Kidney tubule cell (primary cell): ENCODE measurements at regions not wholly inside any gene's neighbourhood (a gene's known extent, or its start where the extent isn't known, plus 50 kb on each side); places are given as distances from the start of the nearest gene placed in this dataset.
"Not testable (repeated sequence)": the region's sequence is repeated elsewhere in the genome, so short reads cannot be mapped to it uniquely, and the experiment has no call there.

ENCODE experiments used
- DNase-seq: peaks from one replicate; pipeline ENCODE4 v3.0.0-alpha.2; 2018; ENCODE audit warnings: low spot score

DNA sequence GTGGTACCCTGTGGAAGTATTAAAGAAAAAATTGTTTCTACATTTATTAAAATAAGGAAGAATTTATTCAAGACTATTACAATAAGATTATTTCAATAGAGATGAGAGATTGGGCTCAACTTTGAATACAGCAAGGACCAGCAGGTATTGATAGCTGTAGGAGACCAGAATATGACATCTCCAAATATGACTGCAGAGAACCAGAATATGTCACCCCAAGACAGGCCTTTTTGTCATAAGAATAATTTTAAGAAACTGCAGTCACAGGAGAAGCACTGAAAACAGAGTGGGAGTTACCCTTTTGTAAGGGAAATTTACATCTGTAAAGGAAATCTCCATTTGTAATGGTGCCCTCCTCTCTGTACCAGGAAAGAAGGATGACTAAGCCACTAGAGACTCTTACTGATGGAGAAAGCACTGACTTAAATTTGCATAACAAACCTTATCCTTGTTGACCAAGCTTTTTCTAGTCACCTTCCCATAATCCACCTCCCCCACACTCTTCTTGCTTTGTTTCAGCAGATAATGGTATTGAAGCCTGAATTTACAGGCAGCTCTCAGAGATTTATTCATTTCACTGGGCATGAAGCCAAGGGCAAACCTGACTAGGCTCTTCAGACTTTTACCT, 145.1 kb upstream of the RMP24 start:
- DNase-seq, result no peak

DNA sequence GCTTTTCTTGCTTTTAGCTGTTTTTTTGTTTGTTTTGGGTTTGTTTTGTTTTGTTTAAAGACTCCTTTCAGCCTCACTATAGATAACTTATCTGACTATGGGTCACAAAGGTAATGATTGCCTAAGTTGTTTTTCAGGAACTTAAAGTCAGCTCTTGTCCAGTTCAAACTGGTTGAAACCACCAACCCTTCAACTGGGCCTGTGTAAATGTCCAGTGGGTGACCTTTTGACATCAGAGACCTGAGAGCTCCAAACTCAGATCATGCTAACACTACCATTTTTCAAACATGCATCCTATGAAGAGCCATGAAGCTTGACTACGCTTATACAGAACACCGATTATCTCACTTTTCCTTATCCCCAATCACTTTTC, 144.6 kb upstream of the RMP24 start:
- DNase-seq, result no peak

DNA sequence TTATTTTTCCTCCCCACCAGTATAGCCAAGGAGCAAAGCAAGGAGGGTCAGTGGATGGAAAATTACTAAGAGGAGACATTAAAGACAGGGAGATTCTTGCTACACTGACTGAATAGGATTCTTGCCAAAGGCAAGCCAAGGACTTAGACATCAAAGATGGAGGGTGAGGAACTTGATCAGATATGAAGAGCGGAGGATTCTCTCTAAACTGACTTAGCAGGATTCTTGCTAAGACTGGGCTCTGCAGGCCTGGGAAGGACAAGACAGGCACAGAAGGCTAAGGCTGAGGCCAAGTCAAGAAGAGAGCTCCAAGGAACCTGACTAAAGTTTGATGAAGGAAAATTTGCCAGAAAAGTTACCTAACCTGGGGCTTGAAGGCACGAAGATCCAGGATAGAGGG, 143.9 kb upstream of the RMP24 start:
- DNase-seq, result no peak

DNA sequence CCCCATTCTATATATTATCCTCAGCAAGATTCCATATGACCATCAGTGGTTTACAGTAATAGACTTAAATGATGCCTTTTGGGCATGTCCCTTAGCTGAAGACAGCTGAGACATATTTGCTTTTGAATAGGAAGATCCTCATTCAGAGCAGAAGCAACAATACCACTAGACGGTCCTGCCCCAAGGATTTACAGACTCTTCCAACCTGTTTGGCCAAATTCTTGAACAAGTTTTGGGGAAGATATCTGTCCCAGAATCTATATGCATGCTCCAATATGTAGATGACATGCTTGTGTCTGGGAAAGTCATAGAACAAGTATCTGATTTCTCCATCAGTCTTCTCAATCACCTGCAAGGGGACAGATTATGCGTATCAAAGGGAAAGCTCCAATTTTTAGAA, 137.1 kb upstream of the RMP24 start:
- DNase-seq, result no peak

DNA sequence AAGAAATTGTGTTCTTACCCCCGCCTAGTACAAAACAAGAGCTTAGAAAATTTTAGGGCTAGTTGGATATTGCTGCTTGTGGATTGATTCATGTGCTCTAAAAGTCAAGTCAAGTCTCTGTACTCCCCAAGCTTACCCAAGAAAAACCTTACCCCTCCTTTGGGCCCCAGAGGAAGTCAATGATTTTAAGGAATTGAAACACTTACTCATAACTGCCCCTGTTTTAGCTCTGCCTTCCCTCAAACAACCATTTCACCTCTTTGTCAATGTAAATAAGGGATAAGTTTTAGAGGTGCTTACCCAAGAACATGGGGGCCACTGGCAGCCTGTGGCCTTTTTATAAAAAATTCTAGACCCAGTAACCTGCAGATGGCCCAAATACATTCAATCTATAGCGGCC, 136.6 kb upstream of the RMP24 start:
- DNase-seq, result no peak

DNA sequence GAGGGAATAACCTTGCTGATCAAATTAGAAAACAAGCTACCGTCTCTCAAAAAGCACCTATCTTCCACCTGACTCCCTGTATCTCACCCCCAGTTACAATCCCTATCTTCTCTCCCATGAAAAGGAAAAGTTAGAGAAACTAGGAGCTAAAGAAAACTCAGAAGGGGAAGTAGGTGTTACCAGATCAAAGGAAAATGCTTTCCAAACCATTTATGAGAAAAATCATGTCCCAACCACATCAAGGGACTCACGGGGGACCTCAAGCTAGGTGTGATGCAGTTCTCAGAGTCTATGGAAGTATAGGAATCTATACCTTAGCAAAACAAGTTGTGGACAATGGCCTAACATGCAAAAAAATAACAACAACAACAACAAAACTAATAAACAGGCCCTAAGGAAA, 135.5 kb upstream of the RMP24 start:
- DNase-seq, result no peak

DNA sequence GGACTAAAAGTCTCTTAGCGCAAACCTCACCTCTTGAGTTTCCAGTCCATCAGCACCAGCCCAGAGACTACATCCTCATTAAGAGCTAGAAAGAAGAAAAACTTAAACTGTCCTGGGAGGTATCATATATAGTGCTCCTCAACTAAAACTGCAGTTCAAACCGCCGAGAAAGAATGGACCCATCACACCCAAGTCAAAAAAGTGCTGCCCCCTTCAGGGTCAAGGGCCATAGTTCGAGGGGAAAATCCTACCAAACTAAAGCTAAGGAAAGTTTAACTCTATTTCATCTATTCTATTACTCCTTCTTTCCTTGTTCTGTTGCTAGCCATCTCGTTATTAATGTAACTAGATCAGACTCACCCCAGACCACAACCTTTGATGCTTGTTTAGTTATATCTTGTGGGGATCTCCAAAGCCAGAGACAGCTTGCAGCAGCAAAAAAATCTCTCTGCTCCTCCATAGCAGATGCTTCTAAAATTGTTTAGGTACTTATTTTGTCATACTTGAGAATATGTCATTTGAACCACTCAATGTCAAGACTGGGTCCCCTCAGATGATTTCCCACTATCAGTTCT, 134.5 kb upstream of the RMP24 start:
- DNase-seq, result no peak

DNA sequence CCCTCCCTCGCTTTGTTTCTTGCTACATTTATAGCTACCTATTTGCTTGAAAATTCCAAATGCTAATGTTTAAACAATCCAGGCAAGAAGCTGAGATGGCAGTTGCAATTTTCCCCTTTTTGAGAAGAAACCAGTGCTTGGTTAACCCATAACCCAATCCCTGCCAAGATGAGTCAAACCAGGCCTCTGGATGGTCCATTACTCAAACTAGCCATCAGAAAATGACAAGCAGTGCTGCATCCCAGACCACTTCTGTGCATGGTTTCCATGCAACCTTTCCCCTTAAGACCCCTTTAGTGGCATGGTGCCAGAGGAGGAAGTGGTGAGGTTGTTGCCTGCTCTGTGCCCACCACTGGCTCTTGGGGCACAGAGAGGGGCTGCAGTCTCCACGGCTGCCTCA, 131.2 kb upstream of the RMP24 start:
- no peak for DNase-seq

DNA sequence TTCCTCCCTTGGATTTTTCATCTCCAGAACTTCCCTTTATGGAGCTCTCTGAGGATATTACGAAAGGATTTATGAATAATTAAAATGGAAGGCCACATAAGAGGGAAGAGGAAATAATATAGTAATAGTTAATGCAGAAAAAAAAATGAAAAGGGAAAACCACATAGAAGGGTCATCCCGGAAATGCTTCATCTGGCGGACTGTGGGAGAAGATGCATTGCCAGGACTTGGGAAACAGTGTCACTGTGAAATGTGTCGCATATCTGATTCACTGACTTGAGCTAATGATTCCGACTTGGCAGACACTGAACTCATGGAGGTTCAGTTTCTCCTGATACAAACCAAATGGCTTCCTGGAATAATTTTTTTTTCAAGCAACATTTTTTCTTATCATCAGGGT, 129.9 kb upstream of the RMP24 start:
- DNase-seq, result no peak

DNA sequence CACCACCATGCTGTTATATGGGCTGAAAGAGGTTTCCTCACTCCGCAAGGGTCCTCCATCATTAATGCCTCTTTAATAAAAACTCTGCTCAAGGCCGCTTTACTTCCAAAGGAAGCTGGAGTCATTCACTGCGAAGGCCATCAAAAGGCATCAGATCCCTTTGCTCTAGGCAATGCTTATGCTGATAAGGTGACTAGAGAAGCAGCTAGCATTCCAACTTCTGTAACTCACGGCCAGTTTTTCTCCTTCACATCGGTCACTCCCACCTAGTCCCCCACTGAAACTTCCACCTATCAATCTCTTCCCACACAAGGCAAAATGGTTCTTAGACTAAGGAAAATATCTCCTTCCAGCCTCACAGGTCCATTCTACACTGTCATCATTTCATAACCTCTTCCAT, 124.2 kb upstream of the RMP24 start:
- not testable (repeated sequence) for DNase-seq

DNA sequence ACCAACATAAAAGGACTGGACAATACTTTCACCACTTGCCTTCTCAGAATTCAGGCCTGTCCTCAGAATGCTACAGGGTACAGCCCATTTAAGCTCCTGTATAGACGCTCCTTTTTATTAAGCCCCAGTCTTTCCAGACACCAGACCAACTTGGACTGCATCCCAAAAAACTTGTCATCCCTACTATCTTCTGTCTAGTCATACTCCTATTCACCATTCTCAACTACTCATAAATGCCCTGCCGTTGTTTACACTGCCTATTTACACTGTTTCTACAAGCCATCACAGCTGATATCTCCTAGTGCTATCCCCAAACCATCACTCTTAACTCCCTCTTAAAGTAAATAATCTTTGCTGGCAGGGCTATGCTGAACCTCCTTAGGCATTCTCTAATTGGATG, 123.2 kb upstream of the RMP24 start:
- DNase-seq, result not testable (repeated sequence)

DNA sequence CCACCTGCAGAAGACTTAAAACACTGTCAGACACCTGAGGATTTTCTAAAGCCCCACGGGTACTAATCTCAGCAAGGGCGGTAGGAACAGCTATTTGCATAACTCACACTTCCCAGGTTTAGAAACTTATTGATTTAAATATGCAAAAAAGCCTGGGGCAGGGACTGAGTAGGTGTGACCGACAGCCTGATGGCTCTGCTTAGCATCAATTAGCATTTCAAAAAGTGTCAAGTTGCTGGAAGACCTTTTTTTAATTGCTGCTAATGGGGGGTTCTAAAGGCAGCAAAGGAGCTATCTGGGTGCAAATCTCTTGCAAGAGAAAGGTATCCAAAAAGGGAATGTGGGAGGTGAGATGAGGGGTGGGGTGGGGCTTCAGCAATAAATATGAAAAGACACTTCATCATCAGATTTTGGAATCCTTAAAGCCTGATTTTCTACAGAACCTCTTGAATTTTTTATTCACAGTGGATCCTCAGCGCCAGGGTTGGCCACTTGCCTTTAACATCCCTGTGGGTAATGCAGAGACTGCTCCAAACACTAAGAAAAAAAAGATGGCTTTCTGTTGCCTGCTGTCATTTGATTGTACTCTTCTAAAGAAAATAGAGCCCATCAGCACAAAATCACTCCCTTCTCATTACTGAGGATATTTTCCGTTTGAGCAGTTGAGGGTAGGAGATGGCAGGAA, 121.1 kb upstream of the RMP24 start:
- DNase-seq, result no peak

DNA sequence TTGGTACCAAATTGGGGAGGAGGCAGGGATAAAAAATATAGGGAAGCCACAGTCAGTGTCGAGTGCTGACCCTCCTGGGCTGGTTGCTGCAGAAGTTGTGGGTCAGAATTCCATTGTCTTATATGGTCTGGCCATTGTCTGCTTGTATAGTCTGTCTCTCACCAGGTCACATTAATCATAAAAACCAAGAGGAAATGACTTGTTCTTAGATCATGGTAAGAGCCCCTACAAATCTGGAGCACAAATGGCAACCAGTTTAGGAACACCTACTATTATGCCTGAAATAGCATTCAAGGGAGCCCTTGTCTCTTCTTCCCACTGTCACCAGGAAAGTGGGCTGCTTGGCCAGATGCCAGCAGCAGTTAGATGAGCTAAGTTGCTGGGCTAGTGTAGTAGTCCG, 119.7 kb upstream of the RMP24 start:
- DNase-seq, result no peak

DNA sequence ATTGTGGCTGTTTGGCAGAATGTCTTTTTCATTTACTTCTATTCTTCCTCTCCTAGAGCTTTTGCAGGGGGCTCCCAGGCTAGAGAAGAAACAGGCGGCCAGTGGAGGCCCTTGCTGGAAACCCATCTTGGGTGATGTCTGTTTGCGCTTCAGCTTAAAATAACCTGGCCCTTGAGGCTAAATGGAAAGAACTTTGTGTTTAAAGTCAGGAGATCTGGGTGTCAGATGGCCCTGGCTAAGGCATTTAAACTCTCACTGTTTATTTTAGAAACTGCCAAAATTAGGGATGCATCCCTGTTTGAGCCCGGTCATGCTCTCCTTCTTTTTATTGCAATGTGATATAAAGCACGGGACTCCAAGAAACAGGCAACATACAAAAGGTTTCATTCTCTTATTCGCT, 118.4 kb upstream of the RMP24 start:
- no peak for DNase-seq

DNA sequence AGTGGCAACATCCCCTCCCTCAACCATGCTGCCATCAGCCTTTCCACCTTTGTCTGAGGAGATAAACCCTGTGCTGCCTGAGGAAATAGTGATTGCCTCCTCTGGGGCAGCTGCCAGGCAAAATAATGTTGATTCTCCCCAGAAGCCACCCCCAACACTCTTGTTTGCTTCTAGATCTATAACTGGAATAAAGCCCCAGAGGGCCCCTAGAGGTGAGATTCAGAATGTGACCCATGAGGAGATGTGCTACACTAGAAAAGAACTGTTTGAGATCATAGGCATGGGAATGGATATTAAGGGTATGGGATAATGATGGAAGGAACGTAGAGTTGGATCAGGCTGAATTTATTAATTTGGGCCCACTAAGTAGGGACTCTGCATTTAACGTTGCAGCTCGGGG, 116.3 kb upstream of the RMP24 start:
- no peak for DNase-seq

DNA sequence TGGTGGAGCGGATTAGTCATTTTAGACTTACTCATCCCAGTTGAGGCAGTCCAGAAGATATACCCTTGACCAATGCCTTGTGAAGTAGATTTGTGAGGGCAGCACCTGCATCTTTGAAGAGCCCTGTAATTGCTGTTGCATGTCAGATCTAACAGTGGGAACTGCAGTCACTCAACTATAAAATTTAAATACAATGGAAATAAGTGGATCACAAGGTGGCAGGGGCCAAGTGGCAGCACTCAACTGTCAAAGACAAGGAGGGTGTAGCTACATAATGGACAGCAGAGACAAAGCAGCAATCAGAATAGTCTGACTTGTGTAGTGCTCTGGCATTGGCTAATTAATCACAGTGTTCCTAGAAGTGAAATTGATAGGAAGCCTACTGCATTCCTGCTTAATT, 115.8 kb upstream of the RMP24 start:
- peak; percentile 10 for DNase-seq

DNA sequence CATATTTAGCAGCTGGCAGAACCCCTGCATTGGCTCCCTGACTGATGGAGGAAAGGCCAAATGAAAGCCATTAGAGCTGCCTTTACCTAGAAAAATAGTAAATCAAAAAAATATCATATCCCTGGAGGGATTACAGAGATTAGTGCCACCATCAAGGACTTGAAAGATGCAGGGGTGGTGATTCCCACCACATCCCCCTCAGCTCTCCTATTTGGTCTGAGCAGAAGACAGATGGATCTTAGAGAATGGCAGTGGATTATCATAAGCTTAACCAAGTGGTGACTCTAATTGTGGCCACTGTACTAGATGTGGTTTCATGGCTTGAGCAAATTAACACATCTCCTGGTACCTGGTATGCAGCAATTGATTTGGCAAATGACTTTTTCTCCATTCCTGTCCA, 114.9 kb upstream of the RMP24 start:
- DNase-seq, result not testable (repeated sequence)

DNA sequence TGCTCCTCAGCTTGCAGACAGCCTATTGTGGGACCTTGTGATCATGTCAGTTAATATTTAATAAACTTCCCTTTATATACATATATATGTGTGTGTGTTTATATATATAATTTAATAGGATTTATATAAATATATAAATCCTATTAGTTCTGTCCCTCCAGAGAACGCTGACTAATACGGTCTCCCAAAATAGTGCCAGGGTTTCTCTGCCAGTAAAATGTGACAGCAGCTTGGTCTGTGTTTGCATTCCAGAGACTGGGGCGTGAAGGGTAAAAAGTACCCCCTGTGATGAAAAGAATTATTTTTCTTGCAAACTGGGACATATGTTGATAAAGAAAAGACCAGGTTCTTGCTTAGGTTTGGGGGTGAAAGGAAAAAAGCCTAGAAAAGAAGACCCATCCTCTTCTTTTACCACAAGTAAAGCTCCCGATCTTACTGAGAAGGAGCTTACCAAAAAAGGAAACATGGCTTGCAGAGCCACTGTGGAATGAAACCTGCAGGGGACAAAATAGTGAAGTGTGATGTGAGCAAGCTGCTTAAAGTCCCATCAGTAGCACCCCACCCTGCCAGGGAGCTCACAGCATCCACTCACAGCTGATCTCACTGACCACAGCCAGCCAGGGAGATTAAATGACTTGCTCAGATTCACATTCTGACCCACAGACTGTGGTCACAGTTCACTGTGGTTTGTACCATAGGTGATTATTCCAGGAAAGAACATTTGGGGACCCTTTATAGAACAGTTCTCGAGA, 110.9 kb upstream of the RMP24 start:
- peak; percentile 49 for DNase-seq

DNA sequence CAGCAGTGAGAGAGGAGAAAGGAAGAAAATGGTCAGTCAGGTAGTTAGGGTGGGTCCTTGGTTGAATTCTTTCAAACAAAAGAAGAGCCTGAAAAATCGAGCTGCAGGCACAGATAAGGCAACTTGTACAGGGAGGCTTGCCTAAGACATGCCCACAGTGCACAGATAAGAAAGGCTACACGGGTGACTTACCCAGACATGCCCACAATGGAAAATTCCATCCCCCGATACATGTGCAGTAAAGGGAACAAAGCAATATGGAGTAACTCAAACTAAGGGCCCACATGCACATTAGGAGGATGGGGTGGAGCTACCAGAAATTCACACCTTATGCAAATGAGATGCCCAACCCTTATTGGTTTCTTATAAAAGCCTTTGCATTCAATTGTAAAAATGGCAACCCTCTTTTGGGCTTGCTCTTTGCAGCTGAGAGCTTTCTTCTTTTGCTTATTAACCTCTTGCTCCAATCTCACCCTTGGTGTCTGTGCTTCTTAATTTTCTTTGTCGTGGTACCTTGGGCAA, 110.3 kb upstream of the RMP24 start:
- no peak for DNase-seq

DNA sequence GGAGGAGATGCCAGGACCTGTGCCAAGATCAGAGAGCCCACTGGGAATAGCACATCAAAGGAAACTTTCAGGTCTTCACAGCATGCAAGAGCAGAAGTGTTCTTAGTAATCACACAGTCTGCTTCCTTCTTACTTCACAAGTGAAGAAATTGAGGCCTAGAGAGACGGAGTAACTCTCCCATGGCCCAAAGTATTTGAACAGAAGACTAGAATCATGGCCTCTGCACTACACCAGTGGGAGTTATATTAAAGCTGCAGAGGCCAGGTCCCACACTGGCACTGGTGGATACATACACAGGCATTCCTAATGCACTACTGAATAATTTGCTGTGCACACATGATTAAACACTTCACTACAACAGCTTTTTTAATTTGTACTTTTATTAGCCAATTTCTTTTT, 107.6 kb upstream of the RMP24 start:
- no peak for DNase-seq

DNA sequence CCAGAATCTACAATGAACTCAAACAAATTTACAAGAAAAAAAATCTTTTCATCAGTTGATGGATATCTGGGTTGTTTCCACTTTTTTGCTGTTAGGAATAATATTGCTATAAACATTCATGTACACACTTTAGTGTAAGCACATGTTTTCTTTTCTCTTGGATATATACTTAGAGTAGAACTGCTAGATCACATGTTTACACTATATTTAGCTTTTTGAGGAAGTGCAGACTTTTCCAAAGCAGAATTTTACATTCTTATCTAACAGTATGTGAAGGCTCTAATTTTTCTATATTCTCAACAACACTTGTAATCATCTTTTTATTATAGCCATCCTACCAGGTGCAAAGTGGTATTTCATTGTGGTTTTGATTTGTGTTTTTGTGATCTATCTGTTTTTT, 103.6 kb upstream of the RMP24 start:
- DNase-seq, result no peak

DNA sequence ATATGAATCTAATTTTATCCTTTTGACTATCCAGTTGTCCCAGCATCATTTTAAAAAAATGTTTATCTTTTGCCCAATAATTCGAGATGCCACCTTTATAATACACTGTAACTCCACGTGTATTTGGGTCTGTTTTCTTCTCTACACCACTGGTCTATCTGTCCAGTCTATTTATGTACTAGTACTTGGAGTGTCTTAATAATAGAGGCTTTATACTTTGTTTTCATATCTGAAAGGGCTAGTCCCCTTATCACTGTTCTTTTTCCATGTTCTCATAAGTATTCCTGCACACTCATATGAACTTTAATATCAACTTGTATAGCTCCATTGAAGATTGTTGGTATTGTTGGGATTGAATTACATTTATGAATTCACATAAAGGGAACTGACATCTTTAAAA, 101.1 kb upstream of the RMP24 start:
- DNase-seq, result no peak

DNA sequence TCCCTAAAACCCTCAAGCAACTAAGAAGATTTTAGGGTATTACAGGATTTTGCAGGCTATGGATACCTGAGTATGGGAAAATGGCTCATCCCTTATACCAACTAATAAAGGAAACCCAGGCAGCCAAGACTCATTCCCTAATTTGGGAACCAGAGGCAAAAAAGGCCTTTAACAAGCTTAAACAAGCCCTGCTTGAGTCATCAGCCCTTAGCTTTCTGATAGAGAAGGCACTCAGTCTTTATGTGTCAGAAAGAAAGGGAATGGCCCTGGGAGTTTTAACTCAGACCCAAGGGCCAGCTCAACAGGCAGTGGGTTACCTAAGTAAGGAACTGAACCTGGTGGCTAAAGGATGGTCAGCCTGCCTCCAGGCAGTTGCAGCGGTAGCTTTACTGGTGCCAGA, 96.9 kb upstream of the RMP24 start:
- no peak for DNase-seq
